ENCODE measurements at regions not wholly inside any gene's neighbourhood (a gene's known extent, or its start where the extent isn't known, plus 50 kb on each side); places are given as distances from the start of the nearest gene placed in this dataset.

- Histone ChIP-seq H3K27me3 (ENCODE audit: control insufficient read depth in 2 of 2, insufficient read depth in 2 of 2, low read length in 2 of 2) (no peaks in the 10 kb centered on the region), H3K4me2 (replicated peaks; ENCODE audit: extremely low read depth, low read length, poor library complexity, severe bottlenecking) (no peak overlapping the region)
Measured at GRCh38 chr4:178316211-178316610, 874.0 kb upstream of the AGA start.

GRCh38 chr4:178320003-178320402, 877.8 kb upstream of the AGA start:
- Histone ChIP-seq H3K4me2 (replicated peaks; ENCODE audit: extremely low read depth, low read length, poor library complexity, severe bottlenecking) (no peak overlapping the region), H3K27me3 (ENCODE audit: control insufficient read depth in 2 of 2, insufficient read depth in 2 of 2, low read length in 2 of 2) (no peaks in the 10 kb centered on the region), H3K4me3 (replicated peaks in 1 of 3; ENCODE audit: low read depth in 2 of 3, low read length in 3 of 3) (no peak overlapping the region), H3K9ac (ENCODE audit: insufficient read depth, low read length, poor library complexity, severe bottlenecking) (no peak overlapping the region), H3K9me3 (replicated peaks in 1 of 2; ENCODE audit: control insufficient read depth in 1 of 2, insufficient read depth in 1 of 2, low read length in 2 of 2) (peaks cover 6 to 13% of the 10 kb centered on the region in 2 donors), H3K27ac (ENCODE audit: low read depth in 1 of 2, low read length in 2 of 2) (no peak overlapping the region), H2AFZ (ENCODE audit: insufficient read depth, low read depth, low read length, poor library complexity, severe bottlenecking) (no peak overlapping the region), H3K36me3 (replicated peaks in 1 of 2; ENCODE audit: control insufficient read depth in 1 of 2, insufficient read depth in 2 of 2, low read length in 2 of 2) (no peaks in the 10 kb centered on the region), H4K20me1 (ENCODE audit: insufficient read depth, low read length) (no peaks in the 10 kb centered on the region), H3K4me1 (ENCODE audit: control insufficient read depth in 1 of 2, insufficient read depth in 2 of 2, low read length in 2 of 2) (no peaks in the 10 kb centered on the region), H3K79me2 (ENCODE audit: insufficient read depth, low read length) (no peaks in the 10 kb centered on the region)
- DNase-seq: no peak
- WGBS (ENCODE audit: insufficient coverage): no CpG with 5 or more reads among the region's 1 CpG
- TF ChIP-seq, protein P1, sequence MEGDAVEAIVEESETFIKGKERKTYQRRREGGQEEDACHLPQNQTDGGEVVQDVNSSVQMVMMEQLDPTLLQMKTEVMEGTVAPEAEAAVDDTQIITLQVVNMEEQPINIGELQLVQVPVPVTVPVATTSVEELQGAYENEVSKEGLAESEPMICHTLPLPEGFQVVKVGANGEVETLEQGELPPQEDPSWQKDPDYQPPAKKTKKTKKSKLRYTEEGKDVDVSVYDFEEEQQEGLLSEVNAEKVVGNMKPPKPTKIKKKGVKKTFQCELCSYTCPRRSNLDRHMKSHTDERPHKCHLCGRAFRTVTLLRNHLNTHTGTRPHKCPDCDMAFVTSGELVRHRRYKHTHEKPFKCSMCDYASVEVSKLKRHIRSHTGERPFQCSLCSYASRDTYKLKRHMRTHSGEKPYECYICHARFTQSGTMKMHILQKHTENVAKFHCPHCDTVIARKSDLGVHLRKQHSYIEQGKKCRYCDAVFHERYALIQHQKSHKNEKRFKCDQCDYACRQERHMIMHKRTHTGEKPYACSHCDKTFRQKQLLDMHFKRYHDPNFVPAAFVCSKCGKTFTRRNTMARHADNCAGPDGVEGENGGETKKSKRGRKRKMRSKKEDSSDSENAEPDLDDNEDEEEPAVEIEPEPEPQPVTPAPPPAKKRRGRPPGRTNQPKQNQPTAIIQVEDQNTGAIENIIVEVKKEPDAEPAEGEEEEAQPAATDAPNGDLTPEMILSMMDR (IDR thresholded peaks at IDR 0.05): no peak
- peaks cover 0 to 8% (median 4%) of the 10 kb centered on the region in 7 donors for H3K9me3 Mint-ChIP-seq
- H3K27ac Mint-ChIP-seq: no peak overlapping the region
- intact Hi-C loops (cut with micrococcal nuclease): no loop called here
- H3K36me3 Mint-ChIP-seq: no peaks in the 10 kb centered on the region
- H3K4me1 Mint-ChIP-seq: no peaks in the 10 kb centered on the region
- no peak overlapping the region for H3K4me3 Mint-ChIP-seq
- peaks cover 0 to 2% (median 0%) of the 10 kb centered on the region in 3 donors for H3K27me3 Mint-ChIP-seq (ENCODE audit: low read depth in 3 of 3)

More at GRCh38 chr4:178316211-178316610, 874.0 kb upstream of the AGA start:
- H3K9me3 ChIP-seq (replicated peaks in 1 of 2; ENCODE audit: control insufficient read depth in 1 of 2, insufficient read depth in 1 of 2, low read length in 2 of 2): peaks cover 6 to 9% of the 10 kb centered on the region in 2 donors
- no peak overlapping the region for H3K9ac ChIP-seq (ENCODE audit: insufficient read depth, low read length, poor library complexity, severe bottlenecking)
- Mint-ChIP-seq H3K4me1 (no peaks in the 10 kb centered on the region), H3K4me3 (no peak overlapping the region), H3K27me3 (ENCODE audit: low read depth in 3 of 3) (peaks cover 0 to 2% (median 0%) of the 10 kb centered on the region in 3 donors), H3K27ac (no peak overlapping the region), H3K36me3 (no peaks in the 10 kb centered on the region), H3K9me3 (peaks cover 0 to 8% (median 2%) of the 10 kb centered on the region in 7 donors)
- H4K20me1 ChIP-seq (ENCODE audit: insufficient read depth, low read length): no peaks in the 10 kb centered on the region
- no peak overlapping the region for H2AFZ ChIP-seq (ENCODE audit: insufficient read depth, low read depth, low read length, poor library complexity, severe bottlenecking)
- H3K27ac ChIP-seq (ENCODE audit: low read depth in 1 of 2, low read length in 2 of 2): no peak overlapping the region
- H3K4me3 ChIP-seq (replicated peaks in 1 of 3; ENCODE audit: low read depth in 2 of 3, low read length in 3 of 3): no peak overlapping the region
- no peak for DNase-seq
- H3K4me1 ChIP-seq (ENCODE audit: control insufficient read depth in 1 of 2, insufficient read depth in 2 of 2, low read length in 2 of 2): no peaks in the 10 kb centered on the region
- TF ChIP-seq, protein P1 (IDR thresholded peaks at IDR 0.05): no peak
- WGBS (ENCODE audit: insufficient coverage): 10% methylated on average over 2 of the region's 2 CpGs
- H3K36me3 ChIP-seq (replicated peaks in 1 of 2; ENCODE audit: control insufficient read depth in 1 of 2, insufficient read depth in 2 of 2, low read length in 2 of 2): no peaks in the 10 kb centered on the region
- intact Hi-C loops (cut with micrococcal nuclease): no loop called here
- H3K79me2 ChIP-seq (ENCODE audit: insufficient read depth, low read length): no peaks in the 10 kb centered on the region

Measured in CD14-positive monocyte (primary cell).